ENCODE measurements at regions not wholly inside any gene's neighbourhood (a gene's known extent, or its start where the extent isn't known, plus 50 kb on each side); places are given as distances from the start of the nearest gene placed in this dataset.

DNA sequence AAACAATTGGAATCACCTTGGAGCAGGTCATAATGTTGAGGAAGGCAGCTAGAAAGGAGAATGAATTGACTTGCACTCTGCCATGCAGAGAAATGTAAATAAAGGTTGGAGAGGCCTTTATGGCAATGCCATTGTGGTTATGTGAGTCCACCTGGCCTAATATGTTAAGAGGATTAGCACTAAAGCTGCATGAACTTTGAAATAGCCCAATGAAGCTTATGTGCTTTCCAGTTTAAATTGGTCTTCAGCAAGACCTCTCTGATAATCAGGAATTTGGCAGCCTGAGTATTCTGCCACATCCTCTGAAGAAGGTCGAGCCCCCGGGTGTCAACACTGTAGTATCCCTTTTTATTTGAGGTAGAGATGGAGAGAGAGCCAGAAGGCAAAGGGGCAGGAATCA is 464.9 kb downstream of the CDH2 start:
- CTCF ChIA-PET = no interaction called here
- H3K4me3 ChIP-seq (replicated peaks in 1 of 3; ENCODE audit: insufficient read depth in 1 of 3, low read depth in 1 of 3, low read length in 3 of 3) = no peak overlapping the region
- POLR2A ChIA-PET = no interaction called here
- TF ChIP-seq GATA2 (IDR thresholded peaks at IDR 0.05; ENCODE audit: insufficient read depth, insufficient read length, low read depth, low read length) (no peak), EZH2 (IDR thresholded peaks at IDR 0.05; ENCODE audit: borderline replicate concordance, low read depth, low read length, severe bottlenecking) (no peak), JUN (IDR thresholded peaks at IDR 0.05; ENCODE audit: borderline replicate concordance, insufficient read depth, insufficient read length, low read depth) (no peak), MYC (IDR thresholded peaks at IDR 0.05; ENCODE audit: low read depth, low read length) (no peak), POLR2AphosphoS5 (IDR thresholded peaks at IDR 0.05; ENCODE audit: insufficient read depth, low read depth, low read length) (no peak), POLR2A (IDR thresholded peaks at IDR 0.05; ENCODE audit: low read depth, low read length) (no peak), FOS (IDR thresholded peaks at IDR 0.05; ENCODE audit: borderline replicate concordance, insufficient read depth, low read length) (no peak)
- TF ChIP-seq, protein P1, sequence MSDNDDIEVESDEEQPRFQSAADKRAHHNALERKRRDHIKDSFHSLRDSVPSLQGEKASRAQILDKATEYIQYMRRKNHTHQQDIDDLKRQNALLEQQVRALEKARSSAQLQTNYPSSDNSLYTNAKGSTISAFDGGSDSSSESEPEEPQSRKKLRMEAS (IDR thresholded peaks at IDR 0.05; ENCODE audit: insufficient read depth, insufficient read length) = no peak
- TF ChIP-seq, protein P2, sequence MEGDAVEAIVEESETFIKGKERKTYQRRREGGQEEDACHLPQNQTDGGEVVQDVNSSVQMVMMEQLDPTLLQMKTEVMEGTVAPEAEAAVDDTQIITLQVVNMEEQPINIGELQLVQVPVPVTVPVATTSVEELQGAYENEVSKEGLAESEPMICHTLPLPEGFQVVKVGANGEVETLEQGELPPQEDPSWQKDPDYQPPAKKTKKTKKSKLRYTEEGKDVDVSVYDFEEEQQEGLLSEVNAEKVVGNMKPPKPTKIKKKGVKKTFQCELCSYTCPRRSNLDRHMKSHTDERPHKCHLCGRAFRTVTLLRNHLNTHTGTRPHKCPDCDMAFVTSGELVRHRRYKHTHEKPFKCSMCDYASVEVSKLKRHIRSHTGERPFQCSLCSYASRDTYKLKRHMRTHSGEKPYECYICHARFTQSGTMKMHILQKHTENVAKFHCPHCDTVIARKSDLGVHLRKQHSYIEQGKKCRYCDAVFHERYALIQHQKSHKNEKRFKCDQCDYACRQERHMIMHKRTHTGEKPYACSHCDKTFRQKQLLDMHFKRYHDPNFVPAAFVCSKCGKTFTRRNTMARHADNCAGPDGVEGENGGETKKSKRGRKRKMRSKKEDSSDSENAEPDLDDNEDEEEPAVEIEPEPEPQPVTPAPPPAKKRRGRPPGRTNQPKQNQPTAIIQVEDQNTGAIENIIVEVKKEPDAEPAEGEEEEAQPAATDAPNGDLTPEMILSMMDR (IDR thresholded peaks at IDR 0.05; ENCODE audit: extremely low read depth in 1 of 2, insufficient read depth in 1 of 2, low read depth in 1 of 2, low read length in 2 of 2) = no peak
- H3K9me3 ChIP-seq (replicated peaks; ENCODE audit: control insufficient read depth, insufficient read depth, low read length) = no peaks in the 10 kb centered on the region
- H3K36me3 ChIP-seq (ENCODE audit: control insufficient read depth in 2 of 2, extremely low read depth in 1 of 2, insufficient read depth in 2 of 2, low read length in 2 of 2) = no peaks in the 10 kb centered on the region
- BruUV-seq (replicated peaks) = no TSS peak
- dilution Hi-C loops (cut with MboI; ENCODE audit: extremely low pct_ligation_motif_present, low sequenced_read_pairs) (no loop called here), intact Hi-C loops (cut with micrococcal nuclease) (no loop called here)
- no peaks in the 10 kb centered on the region for H3K9me1 ChIP-seq (replicated peaks; ENCODE audit: control insufficient read depth, extremely low read depth, insufficient read depth, low read length)
- H3K27ac ChIP-seq (ENCODE audit: insufficient read depth, low read depth, low read length) = no peak overlapping the region
- H3K9ac ChIP-seq (replicated peaks; ENCODE audit: extremely low read depth, insufficient read depth, low read length) = no peak overlapping the region
- no peak overlapping the region for H3K4me2 ChIP-seq (ENCODE audit: insufficient read depth, low read length)
- DNase-seq (ENCODE audit: low read depth, low spot score) (no peak), FAIRE-seq (no peak)
- no peaks in the 10 kb centered on the region for H3K79me2 ChIP-seq (ENCODE audit: control insufficient read depth, insufficient read depth, low read length)
- H3K27me3 ChIP-seq (ENCODE audit: control insufficient read depth in 2 of 2, insufficient read depth in 2 of 2, low read length in 2 of 2) = no peaks in the 10 kb centered on the region
- H2AFZ ChIP-seq (ENCODE audit: low read depth, low read length) = no peak overlapping the region
- no peaks in the 10 kb centered on the region for H3K4me1 ChIP-seq (ENCODE audit: control insufficient read depth, extremely low read depth, insufficient read depth, low read length)
- H4K20me1 ChIP-seq (replicated peaks; ENCODE audit: control insufficient read depth, extremely low read depth, insufficient read depth, low read length) = no peaks in the 10 kb centered on the region
